GM12875 (cell line): ENCODE measurements at regions not wholly inside any gene's neighbourhood (a gene's known extent, or its start where the extent isn't known, plus 50 kb on each side); places are given as distances from the start of the nearest gene placed in this dataset.

ENCODE experiments used
- H3K4me3 ChIP-seq: one replicate; pipeline ENCODE4 v1.5.1; 2011; ENCODE audit warnings: low read depth, low read length, control low read depth
- CTCF ChIP-seq: IDR thresholded peaks from 2 replicates; pipeline ENCODE4 v1.5.1; 2011; ENCODE audit warnings: low read depth, mild to moderate bottlenecking, control low read depth, inconsistent platforms, low read length, moderate library complexity, borderline replicate concordance; ENCODE audit not compliant: insufficient read depth

GRCh38 chr6:153411070-153411648 is 280.1 kb upstream of the RGS17 start:
- H3K4me3 ChIP-seq, result no peak overlapping the region
- no peak for TF ChIP-seq CTCF

- H3K4me3 ChIP-seq, result no peak overlapping the region
- TF ChIP-seq CTCF, result no peak
These were observed 274.8 kb upstream of the RGS17 start for GRCh38 chr6:153405931-153406330.

GRCh38 chr6:153401751-153402150 is 270.7 kb upstream of the RGS17 start:
- TF ChIP-seq CTCF, result no peak
- no peak overlapping the region for H3K4me3 ChIP-seq

- H3K4me3 ChIP-seq, result no peak overlapping the region
- TF ChIP-seq CTCF, result no peak
These were observed 261.1 kb upstream of the RGS17 start for GRCh38 chr6:153392156-153392555.

GRCh38 chr6:153373869-153374268 is 242.8 kb upstream of the RGS17 start:
- TF ChIP-seq CTCF, result no peak

GRCh38 chr6:153368131-153368530 is 237.0 kb upstream of the RGS17 start:
- no peak overlapping the region for H3K4me3 ChIP-seq
- TF ChIP-seq CTCF, result no peak

More at GRCh38 chr6:153373869-153374268, 242.8 kb upstream of the RGS17 start:
- no peak overlapping the region for H3K4me3 ChIP-seq

GRCh38 chr6:153367021-153367420 is 235.9 kb upstream of the RGS17 start:
- no peak for TF ChIP-seq CTCF
- H3K4me3 ChIP-seq, result no peak overlapping the region
